ENCODE measurements at regions not wholly inside any gene's neighbourhood (a gene's known extent, or its start where the extent isn't known, plus 50 kb on each side); places are given as distances from the start of the nearest gene placed in this dataset.

DNA sequence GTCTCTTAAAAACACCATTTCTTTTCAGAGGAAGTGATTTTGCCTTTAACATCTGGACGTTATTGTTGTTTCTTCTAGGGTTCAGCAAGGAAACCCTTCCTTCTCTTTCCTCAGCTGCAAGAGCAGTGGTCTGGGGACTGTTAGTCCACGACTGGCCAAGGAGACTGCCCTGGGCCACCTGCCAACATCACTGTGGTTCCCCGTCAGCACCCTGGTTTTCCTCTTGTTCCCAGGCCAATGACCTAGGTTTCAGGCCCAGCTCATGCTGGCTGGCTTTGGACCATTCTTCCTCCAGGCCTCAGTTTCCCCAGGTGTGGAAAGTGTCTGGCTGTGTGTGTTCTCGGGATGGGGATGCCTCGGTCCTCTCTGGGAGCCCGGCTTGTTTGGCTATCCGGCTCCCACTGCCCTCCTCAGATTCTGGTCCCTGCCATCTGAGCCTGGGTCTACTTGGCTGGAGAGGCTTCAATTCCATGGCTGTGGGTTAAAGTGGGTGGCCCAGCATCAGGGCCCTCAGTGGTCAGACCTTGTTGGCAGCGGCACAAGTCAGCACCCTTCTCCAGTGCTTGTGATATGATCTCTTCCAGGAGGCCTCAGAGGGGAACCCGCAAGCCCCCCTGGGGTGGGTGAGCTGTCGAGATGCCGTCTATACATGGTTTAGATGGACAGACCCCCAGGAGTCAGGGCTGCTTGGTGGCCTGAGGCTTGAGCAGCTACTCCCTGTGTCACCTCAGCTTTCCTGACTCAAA lies 234.3 kb upstream of the HS6ST1 start:
- H3K4me1 ChIP-seq = peaks cover 7% of the 10 kb centered on the region
- no peaks in the 10 kb centered on the region for H3K9me3 ChIP-seq (replicated peaks)
- H3K4me3 ChIP-seq = no peak overlapping the region
- no peaks in the 10 kb centered on the region for H3K36me3 ChIP-seq
- intact Hi-C loops (cut with micrococcal nuclease) = no loop called here
- no peak overlapping the region for H3K27ac ChIP-seq (replicated peaks)
- DNase-seq = peak; percentile 36
- TF ChIP-seq, protein P1, sequence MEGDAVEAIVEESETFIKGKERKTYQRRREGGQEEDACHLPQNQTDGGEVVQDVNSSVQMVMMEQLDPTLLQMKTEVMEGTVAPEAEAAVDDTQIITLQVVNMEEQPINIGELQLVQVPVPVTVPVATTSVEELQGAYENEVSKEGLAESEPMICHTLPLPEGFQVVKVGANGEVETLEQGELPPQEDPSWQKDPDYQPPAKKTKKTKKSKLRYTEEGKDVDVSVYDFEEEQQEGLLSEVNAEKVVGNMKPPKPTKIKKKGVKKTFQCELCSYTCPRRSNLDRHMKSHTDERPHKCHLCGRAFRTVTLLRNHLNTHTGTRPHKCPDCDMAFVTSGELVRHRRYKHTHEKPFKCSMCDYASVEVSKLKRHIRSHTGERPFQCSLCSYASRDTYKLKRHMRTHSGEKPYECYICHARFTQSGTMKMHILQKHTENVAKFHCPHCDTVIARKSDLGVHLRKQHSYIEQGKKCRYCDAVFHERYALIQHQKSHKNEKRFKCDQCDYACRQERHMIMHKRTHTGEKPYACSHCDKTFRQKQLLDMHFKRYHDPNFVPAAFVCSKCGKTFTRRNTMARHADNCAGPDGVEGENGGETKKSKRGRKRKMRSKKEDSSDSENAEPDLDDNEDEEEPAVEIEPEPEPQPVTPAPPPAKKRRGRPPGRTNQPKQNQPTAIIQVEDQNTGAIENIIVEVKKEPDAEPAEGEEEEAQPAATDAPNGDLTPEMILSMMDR (IDR thresholded peaks at IDR 0.05; ENCODE audit: borderline replicate concordance) = no peak
- H3K27me3 ChIP-seq (ENCODE audit: low read depth) = peaks cover 4% of the 10 kb centered on the region

- Histone ChIP-seq H3K27ac (replicated peaks) (no peak overlapping the region), H3K36me3 (no peaks in the 10 kb centered on the region), H3K4me3 (no peak overlapping the region), H3K9me3 (replicated peaks) (no peaks in the 10 kb centered on the region), H3K4me1 (peaks cover 7% of the 10 kb centered on the region), H3K27me3 (ENCODE audit: low read depth) (peaks cover 4% of the 10 kb centered on the region)
- DNase-seq = no peak
- TF ChIP-seq, protein P1 (IDR thresholded peaks at IDR 0.05; ENCODE audit: borderline replicate concordance) = no peak
- intact Hi-C loops (cut with micrococcal nuclease) = no loop called here
Observed at GRCh38 chr2:128554151-128554769, 235.6 kb upstream of the HS6ST1 start.

GRCh38 chr2:128555433-128555832 lies 236.8 kb upstream of the HS6ST1 start:
- H3K36me3 ChIP-seq = no peaks in the 10 kb centered on the region
- no peak for DNase-seq
- H3K27me3 ChIP-seq (ENCODE audit: low read depth) = no peaks in the 10 kb centered on the region
- no peak overlapping the region for H3K4me3 ChIP-seq
- peaks cover 7% of the 10 kb centered on the region for H3K4me1 ChIP-seq
- TF ChIP-seq, protein P1 (IDR thresholded peaks at IDR 0.05; ENCODE audit: borderline replicate concordance) = no peak
- H3K27ac ChIP-seq (replicated peaks) = no peak overlapping the region
- intact Hi-C loops (cut with micrococcal nuclease) = no loop called here
- no peaks in the 10 kb centered on the region for H3K9me3 ChIP-seq (replicated peaks)

- H3K4me1 ChIP-seq = peaks cover 7% of the 10 kb centered on the region
- no peaks in the 10 kb centered on the region for H3K27me3 ChIP-seq (ENCODE audit: low read depth)
- TF ChIP-seq, protein P1 (IDR thresholded peaks at IDR 0.05; ENCODE audit: borderline replicate concordance) = no peak
- intact Hi-C loops (cut with micrococcal nuclease) = no loop called here
- no peak overlapping the region for H3K4me3 ChIP-seq
- no peak for DNase-seq
- H3K36me3 ChIP-seq = no peaks in the 10 kb centered on the region
- no peak overlapping the region for H3K27ac ChIP-seq (replicated peaks)
- H3K9me3 ChIP-seq (replicated peaks) = no peaks in the 10 kb centered on the region
Observed at GRCh38 chr2:128556089-128556488, 237.4 kb upstream of the HS6ST1 start.

- Histone ChIP-seq H3K9me3 (replicated peaks) (no peaks in the 10 kb centered on the region), H3K4me3 (no peak overlapping the region), H3K4me1 (peaks cover 7% of the 10 kb centered on the region), H3K27me3 (ENCODE audit: low read depth) (no peaks in the 10 kb centered on the region), H3K27ac (replicated peaks) (no peak overlapping the region), H3K36me3 (no peaks in the 10 kb centered on the region)
- DNase-seq = no peak
- intact Hi-C loops (cut with micrococcal nuclease) = no loop called here
- TF ChIP-seq, protein P1 (IDR thresholded peaks at IDR 0.05; ENCODE audit: borderline replicate concordance) = no peak
Observed at GRCh38 chr2:128556633-128557032, 238.0 kb upstream of the HS6ST1 start.

Measured in left ventricle myocardium inferior (tissue), 1 donor.